ENCODE measurements at regions not wholly inside any gene's neighbourhood (a gene's known extent, or its start where the extent isn't known, plus 50 kb on each side); places are given as distances from the start of the nearest gene placed in this dataset.
A peak's percentile ranks its signal among the peaks of the same experiment; 100 is the strongest.

- no peak for DNase-seq
Measured at GRCh38 chr2:59896499-59897245, 656.8 kb downstream of the BCL11A start.

- no peak for DNase-seq
Measured at GRCh38 chr2:59893612-59894011, 659.8 kb downstream of the BCL11A start.

GRCh38 chr2:59892398-59892797, 661.1 kb downstream of the BCL11A start:
- peak; percentile 94 for DNase-seq

GRCh38 chr2:59889305-59889704, 664.1 kb downstream of the BCL11A start:
- no peak for DNase-seq

- DNase-seq, result no peak
Measured at GRCh38 chr2:59888706-59889105, 664.7 kb downstream of the BCL11A start.

GRCh38 chr2:59888015-59888414, 665.4 kb downstream of the BCL11A start:
- peak; percentile 45 for DNase-seq

- no peak for DNase-seq
Measured at GRCh38 chr2:59887366-59887765, 666.1 kb downstream of the BCL11A start.

GRCh38 chr2:59886759-59887158, 666.7 kb downstream of the BCL11A start:
- DNase-seq, result no peak

GRCh38 chr2:59885541-59885940, 667.9 kb downstream of the BCL11A start:
- no peak for DNase-seq

GRCh38 chr2:59884166-59884565, 669.3 kb downstream of the BCL11A start:
- no peak for DNase-seq

GRCh38 chr2:59882822-59883221, 670.6 kb downstream of the BCL11A start:
- DNase-seq, result no peak

GRCh38 chr2:59882279-59882678, 671.2 kb downstream of the BCL11A start:
- no peak for DNase-seq

- no peak for DNase-seq
Measured at GRCh38 chr2:59881218-59881617, 672.2 kb downstream of the BCL11A start.

GRCh38 chr2:59879700-59880131, 673.7 kb downstream of the BCL11A start:
- DNase-seq, result no peak

GRCh38 chr2:59875836-59876235, 677.6 kb downstream of the BCL11A start:
- DNase-seq, result no peak

GRCh38 chr2:59874971-59875755, 678.3 kb downstream of the BCL11A start:
- DNase-seq, result no peak

- DNase-seq, result no peak
Measured at GRCh38 chr2:59874361-59874760, 679.1 kb downstream of the BCL11A start.

- DNase-seq, result no peak
Measured at GRCh38 chr2:59871830-59872229, 681.6 kb downstream of the BCL11A start.

- no peak for DNase-seq
Measured at GRCh38 chr2:59868981-59869380, 684.5 kb downstream of the BCL11A start.

GRCh38 chr2:59866436-59866835, 687.0 kb downstream of the BCL11A start:
- DNase-seq, result no peak

- no peak for DNase-seq
Measured at GRCh38 chr2:59858540-59858939, 694.9 kb downstream of the BCL11A start.

GRCh38 chr2:59857109-59857508, 696.3 kb downstream of the BCL11A start:
- DNase-seq, result no peak

GRCh38 chr2:59856391-59856790, 697.1 kb downstream of the BCL11A start:
- DNase-seq, result no peak

- DNase-seq, result no peak
Measured at GRCh38 chr2:59853032-59853431, 700.4 kb downstream of the BCL11A start.

Measured in NCI-H146 (cell line).